ENCODE measurements at regions not wholly inside any gene's neighbourhood (a gene's known extent, or its start where the extent isn't known, plus 50 kb on each side); places are given as distances from the start of the nearest gene placed in this dataset.

GRCh38 chr12:24605916-24606315, 343.0 kb downstream of the BCAT1 start:
- no peak for DNase-seq (ENCODE audit: low spot score in 2 of 2)
- WGBS, 2 donors = 93 to 97% methylated on average over 4 of the region's 4 CpGs
- Histone ChIP-seq H3K27me3 (no peaks in the 10 kb centered on the region), H3K27ac (no peak overlapping the region), H3K36me3 (no peaks in the 10 kb centered on the region), H3K4me3 (no peak overlapping the region), H3K9me3 (no peaks in the 10 kb centered on the region), H3K4me1 (peaks cover 0 to 3% (median 0%) of the 10 kb centered on the region in 4 donors)
- no peak for TF ChIP-seq CTCF (IDR thresholded peaks at IDR 0.05)

- WGBS, 2 donors = 46 to 51% methylated on average over 3 of the region's 3 CpGs
- no peak overlapping the region for H3K4me3 ChIP-seq
Measured at GRCh38 chr12:24605466-24605865, 343.4 kb downstream of the BCAT1 start.

GRCh38 chr12:24603371-24603770, 345.5 kb downstream of the BCAT1 start:
- H3K36me3 ChIP-seq = no peaks in the 10 kb centered on the region
- DNase-seq (ENCODE audit: low spot score in 2 of 2) = no peak
- H3K9me3 ChIP-seq = no peaks in the 10 kb centered on the region
- no peak overlapping the region for H3K4me3 ChIP-seq
- H3K4me1 ChIP-seq = peaks cover 0 to 5% (median 0%) of the 10 kb centered on the region in 4 donors
- no peak overlapping the region for H3K27ac ChIP-seq
- WGBS, 2 donors = 78 to 82% methylated on average over 3 of the region's 3 CpGs
- no peaks in the 10 kb centered on the region for H3K27me3 ChIP-seq
- TF ChIP-seq EP300 (IDR thresholded peaks at IDR 0.05) (no peak), CTCF (IDR thresholded peaks at IDR 0.05) (no peak), POLR2A (IDR thresholded peaks at IDR 0.05) (no peak)

More at GRCh38 chr12:24605466-24605865, 343.4 kb downstream of the BCAT1 start:
- peaks cover 0 to 5% (median 0%) of the 10 kb centered on the region in 4 donors for H3K4me1 ChIP-seq
- no peaks in the 10 kb centered on the region for H3K27me3 ChIP-seq
- H3K9me3 ChIP-seq = no peaks in the 10 kb centered on the region
- TF ChIP-seq POLR2A (IDR thresholded peaks at IDR 0.05) = no peak
- no peak for TF ChIP-seq CTCF (IDR thresholded peaks at IDR 0.05)
- no peak for TF ChIP-seq EP300 (IDR thresholded peaks at IDR 0.05)
- no peak overlapping the region for H3K27ac ChIP-seq
- H3K36me3 ChIP-seq = no peaks in the 10 kb centered on the region
- DNase-seq (ENCODE audit: low spot score in 2 of 2) = no peak

DNA sequence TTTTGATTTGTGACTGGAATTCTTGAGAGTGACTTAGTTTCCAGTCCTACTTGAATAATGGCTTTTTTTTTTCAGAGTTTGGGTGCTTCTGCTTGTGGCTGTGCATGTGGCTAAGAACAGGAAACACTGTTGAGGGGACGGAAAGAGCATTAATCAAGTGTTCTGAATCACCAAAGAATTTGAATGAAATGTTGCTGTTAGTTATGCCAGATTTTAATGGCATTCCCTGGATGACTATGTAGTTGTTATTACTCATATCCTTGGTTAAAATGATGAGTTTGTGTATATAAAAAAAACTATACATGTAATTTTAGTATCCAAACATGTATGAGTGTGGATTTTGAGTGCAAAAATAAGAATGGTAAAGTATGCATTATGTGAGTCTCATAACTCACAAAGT, 347.9 kb downstream of the BCAT1 start:
- WGBS, 2 donors = 27 to 49% methylated on average over 1 of the region's 1 CpG
- TF ChIP-seq CTCF (IDR thresholded peaks at IDR 0.05) (no peak), POLR2A (IDR thresholded peaks at IDR 0.05) (no peak), EP300 (IDR thresholded peaks at IDR 0.05) (no peak)

DNA sequence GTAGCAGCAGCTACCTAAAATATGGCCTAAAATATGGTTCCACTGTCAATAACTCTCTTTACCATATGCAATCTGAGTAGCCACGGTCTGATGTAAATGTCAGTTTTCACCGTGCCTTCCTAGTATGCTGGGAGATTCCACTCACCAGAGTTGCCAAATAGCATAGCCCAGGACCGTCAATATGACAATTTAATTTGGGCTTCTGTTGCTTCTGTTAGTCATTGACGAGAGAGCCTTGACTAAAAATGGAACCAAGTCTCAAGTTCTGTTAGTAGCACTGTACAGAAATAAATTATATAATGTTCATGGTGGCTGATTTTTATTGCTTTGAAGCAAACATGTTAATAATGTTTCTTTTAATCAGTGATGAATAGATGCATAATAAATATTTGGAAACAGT, 348.4 kb downstream of the BCAT1 start:
- WGBS, 2 donors = 85 to 87% methylated on average over 4 of the region's 4 CpGs
- H3K36me3 ChIP-seq = no peaks in the 10 kb centered on the region

More for the DNA sequence above, 347.9 kb downstream of the BCAT1 start:
- no peak overlapping the region for H3K27ac ChIP-seq
- no peaks in the 10 kb centered on the region for H3K27me3 ChIP-seq
- H3K4me1 ChIP-seq = peaks cover 0 to 5% (median 0%) of the 10 kb centered on the region in 4 donors
- no peak for DNase-seq (ENCODE audit: low spot score in 2 of 2)
- no peak overlapping the region for H3K4me3 ChIP-seq
- no peaks in the 10 kb centered on the region for H3K36me3 ChIP-seq
- H3K9me3 ChIP-seq = no peaks in the 10 kb centered on the region

More for the DNA sequence above, 348.4 kb downstream of the BCAT1 start:
- TF ChIP-seq POLR2A (IDR thresholded peaks at IDR 0.05) = no peak
- no peak for TF ChIP-seq EP300 (IDR thresholded peaks at IDR 0.05)
- no peak for TF ChIP-seq CTCF (IDR thresholded peaks at IDR 0.05)
- H3K4me3 ChIP-seq = no peak overlapping the region
- no peaks in the 10 kb centered on the region for H3K27me3 ChIP-seq
- no peaks in the 10 kb centered on the region for H3K9me3 ChIP-seq
- H3K4me1 ChIP-seq = peaks cover 0 to 5% (median 0%) of the 10 kb centered on the region in 4 donors
- DNase-seq (ENCODE audit: low spot score in 2 of 2) = no peak
- no peak overlapping the region for H3K27ac ChIP-seq
